ENCODE measurements at regions not wholly inside any gene's neighbourhood (a gene's known extent, or its start where the extent isn't known, plus 50 kb on each side); places are given as distances from the start of the nearest gene placed in this dataset.
"Not testable (repeated sequence)": the region's sequence is repeated elsewhere in the genome, so short reads cannot be mapped to it uniquely, and the experiment has no call there.

GRCh38 chr6:49321561-49322072 is 141.4 kb downstream of the MMUT start:
- Mint-ChIP-seq H3K27ac (no peak overlapping the region), H3K27me3 (no peaks in the 10 kb centered on the region), H3K4me3 (no peak overlapping the region), H3K4me1 (no peaks in the 10 kb centered on the region), H3K9me3 (peaks cover 7 to 12% of the 10 kb centered on the region in 2 donors)
- DNase-seq, result no peak
- ATAC-seq, result no peak

GRCh38 chr6:49305010-49305409 is 158.0 kb downstream of the MMUT start:
- ATAC-seq (no peak), DNase-seq (no peak)
- no peaks in the 10 kb centered on the region for H3K4me1 Mint-ChIP-seq
- no peak overlapping the region for H3K4me3 Mint-ChIP-seq
- peaks cover 0 to 11% of the 10 kb centered on the region in 2 donors for H3K9me3 Mint-ChIP-seq
- H3K27ac Mint-ChIP-seq, result no peak overlapping the region
- no peaks in the 10 kb centered on the region for H3K27me3 Mint-ChIP-seq

- not testable (repeated sequence) for H3K27me3 Mint-ChIP-seq, ATAC-seq, H3K4me3 Mint-ChIP-seq, H3K4me1 Mint-ChIP-seq, DNase-seq, H3K27ac Mint-ChIP-seq
- H3K9me3 Mint-ChIP-seq, result peaks cover 0 to 11% of the 10 kb centered on the region in 2 donors
Measured at GRCh38 chr6:49304393-49304792, 158.7 kb downstream of the MMUT start.

- DNase-seq (no peak), ATAC-seq (no peak)
- Mint-ChIP-seq H3K27me3 (no peaks in the 10 kb centered on the region), H3K4me3 (no peak overlapping the region), H3K27ac (no peak overlapping the region), H3K9me3 (peaks cover 0 to 15% of the 10 kb centered on the region in 2 donors), H3K4me1 (no peaks in the 10 kb centered on the region)
Measured at GRCh38 chr6:49300911-49301310, 162.1 kb downstream of the MMUT start.

- no peak overlapping the region for H3K4me3 Mint-ChIP-seq
- H3K27ac Mint-ChIP-seq, result no peak overlapping the region
- no peaks in the 10 kb centered on the region for H3K27me3 Mint-ChIP-seq
- no peak for DNase-seq
- H3K4me1 Mint-ChIP-seq, result no peaks in the 10 kb centered on the region
- H3K9me3 Mint-ChIP-seq, result peaks cover 0 to 15% of the 10 kb centered on the region in 2 donors
- ATAC-seq, result no peak
Measured at GRCh38 chr6:49300443-49300842, 162.6 kb downstream of the MMUT start.

- Mint-ChIP-seq H3K9me3 (peaks cover 0 to 15% of the 10 kb centered on the region in 2 donors), H3K4me1 (no peaks in the 10 kb centered on the region), H3K4me3 (no peak overlapping the region), H3K27me3 (no peaks in the 10 kb centered on the region), H3K27ac (no peak overlapping the region)
- ATAC-seq (no peak), DNase-seq (no peak)
Measured at GRCh38 chr6:49299279-49299678, 163.8 kb downstream of the MMUT start.

- H3K4me1 Mint-ChIP-seq, result no peaks in the 10 kb centered on the region
- H3K27ac Mint-ChIP-seq, result no peak overlapping the region
Measured at GRCh38 chr6:49284180-49284579, 178.9 kb downstream of the MMUT start.

GRCh38 chr6:49274809-49275769 is 188.0 kb downstream of the MMUT start:
- H3K9me3 Mint-ChIP-seq, result peaks cover 0 to 10% of the 10 kb centered on the region in 2 donors
- DNase-seq, ATAC-seq, H3K4me3 Mint-ChIP-seq, H3K27ac Mint-ChIP-seq, H3K4me1 Mint-ChIP-seq, H3K27me3 Mint-ChIP-seq: not testable (repeated sequence)

More at GRCh38 chr6:49284180-49284579, 178.9 kb downstream of the MMUT start:
- no peak for DNase-seq
- Mint-ChIP-seq H3K9me3 (peaks cover 0 to 4% of the 10 kb centered on the region in 2 donors), H3K4me3 (no peak overlapping the region), H3K27me3 (no peaks in the 10 kb centered on the region)
- ATAC-seq, result no peak

GRCh38 chr6:49269190-49269589 is 193.9 kb downstream of the MMUT start:
- H3K4me1 Mint-ChIP-seq, result no peaks in the 10 kb centered on the region
- H3K27ac Mint-ChIP-seq, result no peak overlapping the region
- no peak for DNase-seq
- no peak for ATAC-seq
- H3K4me3 Mint-ChIP-seq, result no peak overlapping the region
- no peaks in the 10 kb centered on the region for H3K27me3 Mint-ChIP-seq
- peaks cover 0 to 5% of the 10 kb centered on the region in 2 donors for H3K9me3 Mint-ChIP-seq

- H3K27ac Mint-ChIP-seq, result no peak overlapping the region
- H3K4me3 Mint-ChIP-seq, result no peak overlapping the region
- H3K9me3 Mint-ChIP-seq, result peaks cover 0 to 5% of the 10 kb centered on the region in 2 donors
- H3K4me1 Mint-ChIP-seq, result no peaks in the 10 kb centered on the region
- ATAC-seq (no peak), DNase-seq (no peak)
- no peaks in the 10 kb centered on the region for H3K27me3 Mint-ChIP-seq
Measured at GRCh38 chr6:49264909-49265308, 198.1 kb downstream of the MMUT start.

- ATAC-seq, result no peak
- DNase-seq, result no peak
- Mint-ChIP-seq H3K4me3 (no peak overlapping the region), H3K27me3 (no peaks in the 10 kb centered on the region), H3K4me1 (no peaks in the 10 kb centered on the region), H3K9me3 (peaks cover 0 to 5% of the 10 kb centered on the region in 2 donors), H3K27ac (no peak overlapping the region)
Measured at GRCh38 chr6:49264496-49264895, 198.6 kb downstream of the MMUT start.

- Mint-ChIP-seq H3K27me3 (no peaks in the 10 kb centered on the region), H3K4me3 (no peak overlapping the region), H3K9me3 (peaks cover 0 to 6% of the 10 kb centered on the region in 2 donors), H3K4me1 (no peaks in the 10 kb centered on the region), H3K27ac (no peak overlapping the region)
- no peak for ATAC-seq
- no peak for DNase-seq
Measured at GRCh38 chr6:49257549-49257948, 205.5 kb downstream of the MMUT start.

GRCh38 chr6:49255335-49255734 is 207.7 kb downstream of the MMUT start:
- Mint-ChIP-seq H3K27ac (no peak overlapping the region), H3K4me3 (no peak overlapping the region), H3K9me3 (peaks cover 0 to 6% of the 10 kb centered on the region in 2 donors), H3K27me3 (no peaks in the 10 kb centered on the region), H3K4me1 (no peaks in the 10 kb centered on the region)
- DNase-seq, result no peak
- ATAC-seq, result no peak

- ATAC-seq (no peak), DNase-seq (no peak)
- no peak overlapping the region for H3K4me3 Mint-ChIP-seq
- peaks cover 5 to 7% of the 10 kb centered on the region in 2 donors for H3K9me3 Mint-ChIP-seq
- no peaks in the 10 kb centered on the region for H3K4me1 Mint-ChIP-seq
- no peaks in the 10 kb centered on the region for H3K27me3 Mint-ChIP-seq
- no peak overlapping the region for H3K27ac Mint-ChIP-seq
Measured at GRCh38 chr6:49252901-49253300, 210.2 kb downstream of the MMUT start.

- Mint-ChIP-seq H3K4me3 (no peak overlapping the region), H3K27ac (no peak overlapping the region), H3K9me3 (peaks cover 5 to 18% of the 10 kb centered on the region in 2 donors), H3K27me3 (no peaks in the 10 kb centered on the region), H3K4me1 (no peaks in the 10 kb centered on the region)
- ATAC-seq (no peak), DNase-seq (no peak)
Measured at GRCh38 chr6:49233483-49233882, 229.6 kb downstream of the MMUT start.

- H3K4me3 Mint-ChIP-seq, result no peak overlapping the region
- peaks cover 12 to 15% of the 10 kb centered on the region in 2 donors for H3K9me3 Mint-ChIP-seq
- H3K27me3 Mint-ChIP-seq, result no peaks in the 10 kb centered on the region
- ATAC-seq (no peak), DNase-seq (no peak)
- no peak overlapping the region for H3K27ac Mint-ChIP-seq
- H3K4me1 Mint-ChIP-seq, result no peaks in the 10 kb centered on the region
Measured at GRCh38 chr6:49225471-49225870, 237.6 kb downstream of the MMUT start.
